Lung (tissue), 11 donors: ENCODE measurements at regions not wholly inside any gene's neighbourhood (a gene's known extent, or its start where the extent isn't known, plus 50 kb on each side); places are given as distances from the start of the nearest gene placed in this dataset.
"Not testable (repeated sequence)": the region's sequence is repeated elsewhere in the genome, so short reads cannot be mapped to it uniquely, and the experiment has no call there.

ENCODE experiments used
- ATAC-seq: fragments of 200-7000 bp; cut with Tn5 transposase; one replicate; pipeline ENCODE4 v1.9.1; 2020; ENCODE audit warnings: moderate number of reproducible peaks; ENCODE audit not compliant: insufficient read depth, low FRiP score
- DNase-seq, 3 donors: peaks; one replicate each; pipeline ENCODE4 v3.0.0-alpha.2; 2013 to 2017
- H3K27ac ChIP-seq, 2 donors: one replicate each; pipeline ENCODE4 v1.5.1; 2013; ENCODE audit warnings: mild to moderate bottlenecking in 2 of 2, moderate library complexity in 2 of 2, control low read depth in 1 of 2, inconsistent platforms in 1 of 2, low read depth in 1 of 2, low read length in 1 of 2
- H3K27me3 ChIP-seq, 3 donors: one replicate each; pipeline ENCODE4 v1.5.1; 2013; ENCODE audit warnings: low read length in 2 of 3; ENCODE audit not compliant: control insufficient read depth in 3 of 3, insufficient read depth in 3 of 3
- H3K36me3 ChIP-seq, 4 donors: one replicate each; pipeline ENCODE4 v1.5.1; 2013; ENCODE audit warnings: low read length in 4 of 4, mild to moderate bottlenecking in 1 of 4, moderate library complexity in 1 of 4; ENCODE audit not compliant: control insufficient read depth in 4 of 4, insufficient read depth in 4 of 4
- H3K4me1 ChIP-seq, 5 donors: one replicate each; pipeline ENCODE4 v1.5.1; 2013; ENCODE audit warnings: low read length in 5 of 5, mild to moderate bottlenecking in 2 of 5, moderate library complexity in 1 of 5; ENCODE audit not compliant: control insufficient read depth in 5 of 5, insufficient read depth in 5 of 5
- H3K4me3 ChIP-seq: one replicate; pipeline ENCODE4 v1.5.1; 2013; ENCODE audit warnings: mild to moderate bottlenecking, control low read depth, moderate library complexity
- H3K9ac ChIP-seq, 2 donors: one replicate each; pipeline ENCODE4 v1.5.1; 2013; ENCODE audit warnings: low read length in 2 of 2, control low read depth in 1 of 2; ENCODE audit not compliant: insufficient read depth in 1 of 2
- H3K9me3 ChIP-seq, 4 donors: one replicate each; pipeline ENCODE4 v1.5.1; 2013; ENCODE audit warnings: low read length in 3 of 4, mild to moderate bottlenecking in 1 of 4, moderate library complexity in 1 of 4; ENCODE audit not compliant: control insufficient read depth in 4 of 4, insufficient read depth in 3 of 4
- WGBS, 2 donors: extraction: QIAGEN DNeasy Blood & Tissue Kit; methylation state at CpG; one replicate each; pipeline ENCODE4 v1.1.7; 2013; 5-methylcytosine and 5-hydroxymethylcytosine counted together
- TF ChIP-seq, protein P1 (sequence below): IDR thresholded peaks from 2 replicates; pipeline ENCODE4 v1.5.1; 2012; ENCODE audit warnings: mild to moderate bottlenecking; ENCODE audit errors: control extremely low read depth, extremely low read depth
- donor health status: control.
- donor health status: control.
- donor health status: Bipolar disorder and iron deficiency.
- donor health status: healthy.
- donor health status: DM: yes; HTN: yes; CAD: no.

- WGBS, 2 donors: 75 to 77% methylated on average over 5 of the region's 5 CpGs
- H3K9me3 ChIP-seq: no peaks in the 10 kb centered on the region
- H3K4me1 ChIP-seq: no peaks in the 10 kb centered on the region
- ATAC-seq (no peak), DNase-seq (no peak)
- H3K36me3 ChIP-seq: no peaks in the 10 kb centered on the region
- H3K27ac ChIP-seq: no peak overlapping the region
- TF ChIP-seq, protein P1, sequence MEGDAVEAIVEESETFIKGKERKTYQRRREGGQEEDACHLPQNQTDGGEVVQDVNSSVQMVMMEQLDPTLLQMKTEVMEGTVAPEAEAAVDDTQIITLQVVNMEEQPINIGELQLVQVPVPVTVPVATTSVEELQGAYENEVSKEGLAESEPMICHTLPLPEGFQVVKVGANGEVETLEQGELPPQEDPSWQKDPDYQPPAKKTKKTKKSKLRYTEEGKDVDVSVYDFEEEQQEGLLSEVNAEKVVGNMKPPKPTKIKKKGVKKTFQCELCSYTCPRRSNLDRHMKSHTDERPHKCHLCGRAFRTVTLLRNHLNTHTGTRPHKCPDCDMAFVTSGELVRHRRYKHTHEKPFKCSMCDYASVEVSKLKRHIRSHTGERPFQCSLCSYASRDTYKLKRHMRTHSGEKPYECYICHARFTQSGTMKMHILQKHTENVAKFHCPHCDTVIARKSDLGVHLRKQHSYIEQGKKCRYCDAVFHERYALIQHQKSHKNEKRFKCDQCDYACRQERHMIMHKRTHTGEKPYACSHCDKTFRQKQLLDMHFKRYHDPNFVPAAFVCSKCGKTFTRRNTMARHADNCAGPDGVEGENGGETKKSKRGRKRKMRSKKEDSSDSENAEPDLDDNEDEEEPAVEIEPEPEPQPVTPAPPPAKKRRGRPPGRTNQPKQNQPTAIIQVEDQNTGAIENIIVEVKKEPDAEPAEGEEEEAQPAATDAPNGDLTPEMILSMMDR: no peak
- H3K9ac ChIP-seq: no peak overlapping the region
- no peaks in the 10 kb centered on the region for H3K27me3 ChIP-seq
- no peak overlapping the region for H3K4me3 ChIP-seq
These were observed 717.4 kb upstream of the ZP4 start for GRCh38 chr1:238608144-238608543.

- Histone ChIP-seq H3K9me3 (no peaks in the 10 kb centered on the region), H3K36me3 (no peaks in the 10 kb centered on the region), H3K4me3 (no peak overlapping the region), H3K9ac (no peak overlapping the region), H3K27me3 (no peaks in the 10 kb centered on the region), H3K4me1 (no peaks in the 10 kb centered on the region), H3K27ac (no peak overlapping the region)
- DNase-seq (no peak), ATAC-seq (no peak)
- WGBS, 2 donors: 25 to 55% methylated on average over 4 of the region's 4 CpGs
- TF ChIP-seq, protein P1: no peak
These were observed 716.2 kb upstream of the ZP4 start for GRCh38 chr1:238606896-238607295.

GRCh38 chr1:238606457-238606856 lies 715.7 kb upstream of the ZP4 start:
- TF ChIP-seq, protein P1: no peak
- DNase-seq (no peak), ATAC-seq (no peak)
- Histone ChIP-seq H3K9ac (no peak overlapping the region), H3K36me3 (no peaks in the 10 kb centered on the region), H3K4me3 (no peak overlapping the region), H3K9me3 (no peaks in the 10 kb centered on the region), H3K27me3 (no peaks in the 10 kb centered on the region), H3K27ac (no peak overlapping the region), H3K4me1 (no peaks in the 10 kb centered on the region)
- 68 to 80% methylated on average over 2 of the region's 2 CpGs for WGBS, 2 donors

DNA sequence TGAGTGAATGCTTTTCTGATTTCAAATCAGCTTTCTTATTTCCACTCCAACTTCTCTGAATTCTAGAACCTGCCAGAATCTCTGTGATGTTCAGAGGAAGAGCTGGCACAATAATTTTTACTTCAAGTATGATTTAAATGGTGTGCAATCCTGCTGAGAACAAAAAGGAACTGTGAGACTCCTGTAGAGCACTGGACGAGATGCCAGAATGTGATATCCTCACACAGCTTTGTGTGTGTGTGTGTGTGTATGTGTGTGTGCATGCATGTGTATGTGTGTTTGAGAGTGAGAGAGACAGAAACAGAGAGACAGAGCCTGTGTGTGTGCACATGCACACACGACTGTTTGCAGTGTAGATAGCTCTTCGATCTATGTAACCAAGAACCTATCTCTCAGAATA lies 713.6 kb upstream of the ZP4 start:
- Histone ChIP-seq H3K27ac (no peak overlapping the region), H3K9me3 (no peaks in the 10 kb centered on the region), H3K9ac (no peak overlapping the region), H3K27me3 (no peaks in the 10 kb centered on the region), H3K4me1 (no peaks in the 10 kb centered on the region), H3K36me3 (no peaks in the 10 kb centered on the region), H3K4me3 (no peak overlapping the region)
- ATAC-seq (no peak), DNase-seq (no peak)
- TF ChIP-seq, protein P1: no peak
- WGBS, 2 donors: 68 to 75% methylated on average over 3 of the region's 3 CpGs

GRCh38 chr1:238601604-238602003 lies 710.9 kb upstream of the ZP4 start:
- not testable (repeated sequence) for H3K4me3 ChIP-seq, H3K27ac ChIP-seq, H3K36me3 ChIP-seq, H3K9me3 ChIP-seq, DNase-seq, ATAC-seq, H3K4me1 ChIP-seq, H3K27me3 ChIP-seq, H3K9ac ChIP-seq
- WGBS, 2 donors: 26 to 39% methylated on average over 2 of the region's 2 CpGs
